Panc1 (cell line): ENCODE measurements at regions not wholly inside any gene's neighbourhood (a gene's known extent, or its start where the extent isn't known, plus 50 kb on each side); places are given as distances from the start of the nearest gene placed in this dataset.

Experiments used
- ATAC-seq: fragments of 200-7000 bp; cut with Tn5 transposase; 2 replicates; pipeline ENCODE4 v1.9.1; 2020; ENCODE audit warnings: mild to moderate bottlenecking, moderate library complexity
- BruUV-seq: library from RNA; stranded (reverse); fragments of 400-500 nt; replicated peaks from 2 replicates; lab custom pipeline; 2021; lab: Mats Ljungman, UMichigan
- CTCF ChIA-PET: fragments of 300-600 bp; sonication (Branson Sonifier 250); formaldehyde crosslinking; loops from one replicate; lab custom pipeline; 2022; ENCODE audit warnings: antibody characterized with exemption; lab: Charles Lee
- POLR2A ChIA-PET: fragments of 300-600 bp; sonication (Branson Sonifier 250); formaldehyde crosslinking; loops from one replicate; lab custom pipeline; 2022; ENCODE audit warnings: antibody characterized with exemption; lab: Charles Lee
- DNase-seq: peaks from one replicate; pipeline ENCODE4 v3.0.0-alpha.2; 2010; ENCODE audit warnings: low read depth, low spot score
- H3K27ac ChIP-seq: 2 replicates; pipeline ENCODE4 v1.5.1; 2011; ENCODE audit warnings: mild to moderate bottlenecking, low read length, inconsistent platforms
- H3K27me3 ChIP-seq: fragments of 200-500 bp; sonication (Bioruptor generic); 2 replicates; pipeline ENCODE4 v1.6.0; 2014; ENCODE audit warnings: low read length, inconsistent platforms; ENCODE audit not compliant: control insufficient read depth, insufficient read depth
- H3K36me3 ChIP-seq: fragments of 200-500 bp; sonication (Bioruptor generic); 2 replicates; pipeline ENCODE4 v1.5.1; 2014; ENCODE audit warnings: inconsistent platforms, mild to moderate bottlenecking, low read length, moderate library complexity; ENCODE audit not compliant: control insufficient read depth, insufficient read depth
- H3K4me1 ChIP-seq: 2 replicates; pipeline ENCODE4 v1.5.1; 2011; ENCODE audit warnings: inconsistent platforms, mild to moderate bottlenecking, low read length, moderate library complexity; ENCODE audit not compliant: control insufficient read depth, insufficient read depth
- H3K4me3 ChIP-seq, 2 experiments: 2 replicates each; pipeline ENCODE4 v1.5.1; 2011 to 2012; ENCODE audit warnings: low read depth in 2 of 2, low read length in 2 of 2, mild to moderate bottlenecking in 2 of 2, inconsistent platforms in 1 of 2, moderate library complexity in 1 of 2
- H3K9me3 ChIP-seq: fragments of 200-500 bp; sonication (Bioruptor generic); 2 replicates; pipeline ENCODE4 v1.5.1; 2014; ENCODE audit warnings: low read depth, mild to moderate bottlenecking, inconsistent platforms, low read length, moderate library complexity; ENCODE audit not compliant: control insufficient read depth, insufficient read depth
- POLR2AphosphoS5 ChIP-seq: IDR thresholded peaks from 2 replicates; pipeline ENCODE4 v1.6.1; 2012; ENCODE audit warnings: mild to moderate bottlenecking, low read depth, low read length, moderate library complexity
- REST ChIP-seq, 2 experiments: IDR thresholded peaks; 2 replicates each; pipeline ENCODE4 v1.6.1; 2011 to 2012; ENCODE audit warnings: low read depth in 2 of 2, control low read depth in 1 of 2, low read length in 1 of 2, mild to moderate bottlenecking in 1 of 2, moderate library complexity in 1 of 2; ENCODE audit not compliant: insufficient read depth in 1 of 2
- SIN3A ChIP-seq: IDR thresholded peaks from 2 replicates; pipeline ENCODE4 v1.6.1; 2012; ENCODE audit warnings: low read depth, mild to moderate bottlenecking, low read length, moderate library complexity, borderline replicate concordance; ENCODE audit not compliant: insufficient read depth
- TCF7L2 ChIP-seq: IDR thresholded peaks from 2 replicates; pipeline ENCODE4 v1.6.1; 2011; ENCODE audit warnings: mild to moderate bottlenecking, low read depth, low read length, inconsistent platforms
- in situ Hi-C: cut with HindIII; loops from 2 replicates; pipeline ENCODE4 v1.10.0; 2016; ENCODE audit warnings: low sequenced_read_pairs, low pct_unique_long_range_greater_than_20kb
- intact Hi-C: fragments of 100-400 bp; cut with micrococcal nuclease; formaldehyde crosslinking; loops from one replicate; pipeline ENCODE4 v1.10.0; 2022; ENCODE audit not compliant: unreplicated experiment
- TF ChIP-seq, protein P1 (sequence below): fragments of 450-650 bp; IDR thresholded peaks from 2 replicates; pipeline ENCODE4 v1.5.1; 2017; ENCODE audit warnings: mild to moderate bottlenecking

- DNase-seq (no peak), ATAC-seq (no peak)
- Histone ChIP-seq H3K27me3 (no peaks in the 10 kb centered on the region), H3K9me3 (no peaks in the 10 kb centered on the region), H3K27ac (no peak overlapping the region), H3K4me1 (no peaks in the 10 kb centered on the region), H3K36me3 (no peaks in the 10 kb centered on the region), H3K4me3 (no peak overlapping the region)
- ChIA-PET CTCF (interaction anchor here (0.8 kb wide), 1 partner anchor 64 kb away, joined by 3 read pairs; no protein-coding TSS in a partner anchor), POLR2A (no interaction called here)
- in situ Hi-C loops, result no loop called here
- no peak for TF ChIP-seq SIN3A
- TF ChIP-seq REST (IDR thresholded peaks at IDR 0.05; ENCODE audit: insufficient read depth in 1 of 2, low read depth in 2 of 2, low read length in 1 of 2), result no peak
- no peak for TF ChIP-seq POLR2AphosphoS5
- TF ChIP-seq, protein P1, sequence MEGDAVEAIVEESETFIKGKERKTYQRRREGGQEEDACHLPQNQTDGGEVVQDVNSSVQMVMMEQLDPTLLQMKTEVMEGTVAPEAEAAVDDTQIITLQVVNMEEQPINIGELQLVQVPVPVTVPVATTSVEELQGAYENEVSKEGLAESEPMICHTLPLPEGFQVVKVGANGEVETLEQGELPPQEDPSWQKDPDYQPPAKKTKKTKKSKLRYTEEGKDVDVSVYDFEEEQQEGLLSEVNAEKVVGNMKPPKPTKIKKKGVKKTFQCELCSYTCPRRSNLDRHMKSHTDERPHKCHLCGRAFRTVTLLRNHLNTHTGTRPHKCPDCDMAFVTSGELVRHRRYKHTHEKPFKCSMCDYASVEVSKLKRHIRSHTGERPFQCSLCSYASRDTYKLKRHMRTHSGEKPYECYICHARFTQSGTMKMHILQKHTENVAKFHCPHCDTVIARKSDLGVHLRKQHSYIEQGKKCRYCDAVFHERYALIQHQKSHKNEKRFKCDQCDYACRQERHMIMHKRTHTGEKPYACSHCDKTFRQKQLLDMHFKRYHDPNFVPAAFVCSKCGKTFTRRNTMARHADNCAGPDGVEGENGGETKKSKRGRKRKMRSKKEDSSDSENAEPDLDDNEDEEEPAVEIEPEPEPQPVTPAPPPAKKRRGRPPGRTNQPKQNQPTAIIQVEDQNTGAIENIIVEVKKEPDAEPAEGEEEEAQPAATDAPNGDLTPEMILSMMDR, result no peak
- TF ChIP-seq TCF7L2, result no peak
- intact Hi-C loops, result no loop called here
- BruUV-seq, result no TSS peak
These were observed 127.3 kb upstream of the NR4A3 start for GRCh38 chr9:99694393-99694792.

DNA sequence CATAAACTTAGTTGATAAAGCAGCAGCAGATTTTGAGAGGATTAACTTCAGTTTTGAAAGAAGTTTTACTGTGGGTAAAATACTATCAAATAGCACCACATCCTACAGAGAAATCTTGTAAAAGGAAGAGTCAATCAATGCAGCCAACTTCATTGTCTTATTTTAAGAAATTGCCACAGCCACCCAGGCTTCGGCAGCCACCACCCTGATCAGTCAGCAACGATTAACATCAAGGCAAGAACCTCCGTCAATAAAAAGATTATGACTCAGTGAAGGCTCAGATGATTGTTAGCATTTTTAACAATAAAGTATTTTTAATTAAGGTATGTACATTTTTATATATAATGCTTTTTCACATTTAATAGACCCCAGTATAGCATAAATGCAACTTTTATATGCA is 122.3 kb upstream of the NR4A3 start:
- POLR2A ChIA-PET, result no interaction called here
- DNase-seq (no peak), ATAC-seq (no peak)
- no peaks in the 10 kb centered on the region for H3K27me3 ChIP-seq
- no peak overlapping the region for H3K27ac ChIP-seq
- in situ Hi-C loops, result no loop called here
- no peak overlapping the region for H3K4me3 ChIP-seq
- no peaks in the 10 kb centered on the region for H3K4me1 ChIP-seq
- no peaks in the 10 kb centered on the region for H3K36me3 ChIP-seq
- TF ChIP-seq SIN3A, result no peak
- TF ChIP-seq TCF7L2, result no peak
- TF ChIP-seq, protein P1, result no peak
- TF ChIP-seq REST (IDR thresholded peaks at IDR 0.05; ENCODE audit: insufficient read depth in 1 of 2, low read depth in 2 of 2, low read length in 1 of 2), result no peak
- no peak for TF ChIP-seq POLR2AphosphoS5
- no TSS peak for BruUV-seq
- CTCF ChIA-PET, result no interaction called here
- intact Hi-C loops, result no loop called here
- no peaks in the 10 kb centered on the region for H3K9me3 ChIP-seq
